ENCODE measurements at regions not wholly inside any gene's neighbourhood (a gene's known extent, or its start where the extent isn't known, plus 50 kb on each side); places are given as distances from the start of the nearest gene placed in this dataset.
"Not testable (repeated sequence)": the region's sequence is repeated elsewhere in the genome, so short reads cannot be mapped to it uniquely, and the experiment has no call there.

- no peak for DNase-seq
- intact Hi-C loops (cut with DNase I): no loop called here
These were observed 318.5 kb downstream of the BCAT1 start for GRCh38 chr12:24630446-24630845.

- intact Hi-C loops (cut with DNase I): no loop called here
- DNase-seq: no peak
These were observed 323.8 kb downstream of the BCAT1 start for GRCh38 chr12:24625103-24625502.

GRCh38 chr12:24619954-24620353 is 328.9 kb downstream of the BCAT1 start:
- DNase-seq; intact Hi-C loops (cut with DNase I): not testable (repeated sequence)

GRCh38 chr12:24617471-24617870 is 331.4 kb downstream of the BCAT1 start:
- no peak for DNase-seq
- intact Hi-C loops (cut with DNase I): no loop called here

- intact Hi-C loops (cut with DNase I): no loop called here
- DNase-seq: no peak
These were observed 332.9 kb downstream of the BCAT1 start for GRCh38 chr12:24615967-24616411.

- no peak for DNase-seq
These were observed 340.1 kb downstream of the BCAT1 start for GRCh38 chr12:24608637-24609285.

GRCh38 chr12:24608108-24608507 is 340.8 kb downstream of the BCAT1 start:
- no peak for DNase-seq
- intact Hi-C loops (cut with DNase I): no loop called here

More at GRCh38 chr12:24608637-24609285, 340.1 kb downstream of the BCAT1 start:
- intact Hi-C loops (cut with DNase I): no loop called here

- intact Hi-C loops (cut with DNase I): no loop called here
- DNase-seq: no peak
These were observed 343.0 kb downstream of the BCAT1 start for GRCh38 chr12:24605916-24606315.

GRCh38 chr12:24605466-24605865 is 343.4 kb downstream of the BCAT1 start:
- intact Hi-C loops (cut with DNase I): no loop called here
- DNase-seq: no peak

- no peak for DNase-seq
- intact Hi-C loops (cut with DNase I): no loop called here
These were observed 345.5 kb downstream of the BCAT1 start for GRCh38 chr12:24603371-24603770.

GRCh38 chr12:24600996-24601395 is 347.9 kb downstream of the BCAT1 start:
- DNase-seq: no peak
- intact Hi-C loops (cut with DNase I): no loop called here

- no peak for DNase-seq
- intact Hi-C loops (cut with DNase I): no loop called here
These were observed 348.4 kb downstream of the BCAT1 start for GRCh38 chr12:24600551-24600950.

GRCh38 chr12:24599736-24600135 is 349.2 kb downstream of the BCAT1 start:
- intact Hi-C loops (cut with DNase I): no loop called here
- no peak for DNase-seq

GRCh38 chr12:24597580-24597979 is 351.3 kb downstream of the BCAT1 start:
- DNase-seq: no peak
- intact Hi-C loops (cut with DNase I): no loop called here

GRCh38 chr12:24596768-24597388 is 352.0 kb downstream of the BCAT1 start:
- DNase-seq: no peak
- intact Hi-C loops (cut with DNase I): no loop called here

- intact Hi-C loops (cut with DNase I): no loop called here
- DNase-seq: no peak
These were observed 353.2 kb downstream of the BCAT1 start for GRCh38 chr12:24595652-24596235.

GRCh38 chr12:24591715-24592440 is 357.0 kb downstream of the BCAT1 start:
- no peak for DNase-seq
- intact Hi-C loops (cut with DNase I): no loop called here

GRCh38 chr12:24591079-24591626 is 357.7 kb downstream of the BCAT1 start:
- DNase-seq: peak in 1 of 42 donors; percentile 13
- intact Hi-C loops (cut with DNase I): no loop called here

- DNase-seq: no peak
- intact Hi-C loops (cut with DNase I): no loop called here
These were observed 362.6 kb downstream of the BCAT1 start for GRCh38 chr12:24586293-24586692.
